ENCODE measurements at regions not wholly inside any gene's neighbourhood (a gene's known extent, or its start where the extent isn't known, plus 50 kb on each side); places are given as distances from the start of the nearest gene placed in this dataset.

DNA sequence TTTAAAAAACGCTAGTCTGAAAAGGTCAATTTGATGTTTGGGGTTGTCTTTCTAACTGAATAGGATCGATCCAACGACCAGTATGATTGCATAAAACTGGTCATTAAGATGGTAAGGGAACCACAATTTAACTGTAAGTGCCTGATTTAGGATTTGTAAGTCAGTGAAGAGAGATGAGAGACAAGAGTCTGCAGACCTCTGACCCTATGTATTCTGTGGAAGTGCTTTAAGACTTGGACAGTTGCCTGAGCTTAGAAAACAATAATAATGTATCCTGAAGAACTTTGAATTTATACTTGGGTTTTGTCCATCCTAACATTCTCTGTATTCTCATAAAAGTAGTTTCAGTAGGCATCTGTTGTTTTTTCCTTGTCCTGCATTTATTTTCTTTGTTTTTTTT is 221.4 kb upstream of the SUCLG2 start:
- DNase-seq (ENCODE audit: low read depth): no peak

DNA sequence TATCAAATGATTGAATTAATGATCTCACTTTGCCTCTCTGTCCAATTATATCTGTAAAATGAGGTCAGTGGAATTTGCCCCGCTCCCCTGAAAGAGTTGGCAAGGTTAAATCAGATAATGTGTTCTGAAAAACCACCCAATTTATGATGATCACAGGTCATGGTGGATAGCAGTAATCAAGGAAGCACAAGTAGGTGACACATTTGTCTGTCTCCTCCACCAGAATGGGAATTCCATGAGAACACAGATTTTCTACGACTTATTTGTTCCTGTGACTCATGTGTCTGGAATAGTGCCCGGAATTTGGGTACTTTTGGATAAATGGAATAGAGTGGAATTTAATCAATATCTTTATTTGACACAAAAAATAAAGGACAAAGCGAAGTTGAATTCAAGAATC is 220.9 kb upstream of the SUCLG2 start:
- no peak for DNase-seq (ENCODE audit: low read depth)

DNA sequence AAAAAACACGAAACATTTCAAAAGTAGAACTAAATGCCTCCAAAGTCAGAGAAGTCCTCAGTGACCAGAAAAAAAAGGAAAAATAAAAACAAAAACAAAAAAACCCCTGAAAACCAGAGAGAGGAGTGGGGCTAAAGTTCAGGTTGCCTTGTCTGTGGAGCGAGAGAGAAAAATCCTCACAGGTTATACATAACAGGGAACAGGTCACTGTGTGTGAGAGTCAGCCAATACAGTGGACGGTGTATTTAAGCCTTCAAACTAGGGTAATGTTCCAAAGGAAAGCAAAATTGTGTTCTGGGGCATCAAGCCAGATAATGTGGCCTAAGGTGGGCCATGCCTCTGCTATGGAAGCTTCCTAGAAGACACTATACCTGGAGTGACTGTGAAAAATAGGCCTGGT is 216.1 kb upstream of the SUCLG2 start:
- DNase-seq (ENCODE audit: low read depth): no peak

DNA sequence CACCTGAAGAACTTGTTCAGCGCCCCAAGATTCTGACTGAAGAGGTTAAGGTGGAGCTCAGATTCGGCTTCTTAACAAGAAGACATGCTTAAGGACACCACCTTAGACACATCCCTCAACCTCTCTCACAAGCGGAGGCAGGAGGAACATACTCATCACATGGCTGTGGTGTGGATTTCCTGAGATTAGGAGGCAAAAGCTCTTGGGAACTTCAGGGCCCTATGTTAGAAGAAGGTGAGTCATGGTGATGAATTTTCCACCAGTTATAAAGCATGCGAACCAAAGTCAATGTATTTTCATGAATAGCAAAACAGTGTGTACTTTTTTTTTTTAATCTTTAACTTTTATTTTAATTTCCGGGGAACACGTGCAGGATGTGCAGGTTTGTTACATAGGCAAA is 212.2 kb upstream of the SUCLG2 start:
- no peak for DNase-seq (ENCODE audit: low read depth)

DNA sequence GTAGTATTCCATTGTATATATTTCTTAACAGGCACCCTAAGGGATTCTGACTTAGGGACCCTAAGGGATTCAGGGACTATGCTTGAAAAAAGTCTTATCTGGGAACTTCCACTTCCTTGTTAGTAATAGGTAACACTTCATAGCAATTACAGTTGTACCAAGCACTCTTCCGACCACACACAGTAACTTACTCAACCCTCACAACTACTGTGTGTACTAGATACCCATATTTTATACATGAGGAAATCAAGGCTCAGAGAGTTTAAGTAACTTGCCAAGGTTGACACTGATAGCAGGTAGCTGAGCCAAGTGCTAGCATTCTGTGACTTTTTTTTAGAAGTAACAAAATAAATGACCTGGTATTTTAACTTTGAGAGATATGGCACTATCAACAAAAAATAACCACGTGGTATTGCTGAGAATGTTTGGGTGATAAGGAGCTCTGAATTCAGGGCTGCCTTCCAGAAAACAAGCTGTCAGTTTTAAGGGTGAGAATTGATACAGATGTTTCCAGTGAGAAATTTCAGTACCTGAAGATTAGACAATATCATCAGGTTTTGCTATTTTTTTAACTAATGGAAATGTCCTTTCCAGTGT is 210.3 kb upstream of the SUCLG2 start:
- DNase-seq (ENCODE audit: low read depth): no peak

DNA sequence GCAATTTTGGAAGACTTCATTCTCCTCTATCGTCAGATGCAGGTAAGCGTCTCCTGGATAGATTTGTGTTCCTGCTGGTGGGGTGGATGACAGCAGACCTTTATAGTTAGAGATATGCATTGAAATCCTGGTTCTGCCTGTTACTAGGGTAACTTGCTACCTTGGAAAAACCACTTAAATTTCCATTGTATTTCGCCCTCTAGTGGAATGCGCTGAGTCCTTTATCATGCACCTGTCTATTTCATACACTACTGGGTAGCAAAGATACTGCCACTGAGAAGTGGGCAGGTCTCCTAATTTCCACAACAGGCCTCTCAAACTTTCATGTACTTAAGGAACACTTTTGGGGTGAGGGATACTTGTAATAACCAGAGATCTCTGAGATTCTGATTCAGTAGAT is 209.5 kb upstream of the SUCLG2 start:
- no peak for DNase-seq (ENCODE audit: low read depth)

DNA sequence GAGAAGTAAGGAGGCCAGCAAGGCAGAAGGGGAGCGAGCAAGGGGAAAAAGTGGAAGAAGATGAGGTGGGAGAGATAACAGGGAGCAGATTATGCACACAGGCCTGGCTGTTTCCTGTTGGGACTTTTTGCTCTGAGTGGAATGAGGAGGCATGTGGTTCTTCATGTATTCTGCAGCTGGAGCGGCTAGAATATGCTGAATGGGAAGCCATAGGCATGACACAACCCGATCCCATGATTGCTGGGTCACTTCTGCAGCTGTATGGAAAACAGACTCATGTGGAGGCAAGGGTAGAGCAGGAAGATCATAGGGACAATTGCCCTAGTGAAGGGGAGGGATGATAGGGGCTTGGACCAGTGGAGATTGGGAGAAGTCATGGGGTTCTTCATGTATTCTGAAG is 206.0 kb upstream of the SUCLG2 start:
- no peak for DNase-seq (ENCODE audit: low read depth)

DNA sequence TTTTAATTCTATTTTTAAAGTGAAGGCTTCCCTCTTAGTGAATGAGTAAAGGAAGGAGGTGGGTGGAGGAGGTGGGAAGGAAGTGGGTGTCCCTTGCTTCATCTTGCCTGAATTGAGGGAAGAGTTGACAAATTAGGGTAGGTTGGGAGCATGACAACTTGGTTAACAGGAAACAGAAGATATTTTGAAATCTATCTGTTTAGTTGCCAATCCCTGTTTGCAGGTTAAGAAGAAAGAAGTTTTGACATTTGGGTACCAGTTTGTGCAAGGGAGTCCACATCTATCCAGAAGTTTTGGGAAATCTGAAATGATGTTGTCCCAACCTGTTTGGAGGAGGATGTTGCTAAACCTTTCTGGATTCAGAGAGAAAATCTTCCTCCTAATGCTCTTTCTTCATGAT is 204.1 kb upstream of the SUCLG2 start:
- DNase-seq (ENCODE audit: low read depth): no peak

DNA sequence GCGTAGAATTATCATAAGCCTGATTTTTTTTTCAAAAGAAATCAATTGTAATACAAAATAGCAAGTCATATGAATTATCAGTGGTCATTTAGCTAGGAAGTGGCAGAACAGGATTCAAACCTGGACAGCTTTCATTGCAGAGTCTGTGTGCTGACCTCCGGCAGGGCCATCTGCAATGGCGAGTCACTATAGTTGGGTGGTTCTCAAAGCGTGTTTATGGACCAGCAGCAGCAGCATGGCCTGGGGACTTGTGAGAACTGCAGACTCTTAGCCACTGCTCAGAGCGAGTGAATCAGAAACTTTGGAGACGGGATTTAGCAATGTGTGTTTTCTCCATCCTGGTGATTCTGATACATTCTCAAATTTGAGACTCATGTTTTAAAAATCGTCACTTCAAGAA is 202.3 kb upstream of the SUCLG2 start:
- DNase-seq (ENCODE audit: low read depth): no peak

DNA sequence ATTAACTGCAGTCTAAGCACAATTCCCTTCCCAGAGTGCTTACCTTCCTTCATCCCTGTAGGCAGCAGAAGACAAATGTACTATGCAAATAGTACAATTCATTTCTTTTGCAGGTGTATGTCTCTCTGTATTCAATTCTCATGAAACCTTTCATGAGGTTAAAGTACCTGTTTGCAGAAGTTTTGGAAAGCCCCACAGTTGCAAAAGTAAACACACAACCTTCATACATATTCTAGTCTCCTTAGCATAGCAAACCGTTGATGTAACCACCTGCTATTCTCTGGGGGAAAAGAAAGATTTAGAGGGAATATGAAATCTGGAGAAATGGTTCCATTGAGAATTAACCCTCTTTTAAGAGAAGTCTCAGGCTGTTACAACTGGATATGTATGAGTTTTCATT is 200.3 kb upstream of the SUCLG2 start:
- no peak for DNase-seq (ENCODE audit: low read depth)

DNA sequence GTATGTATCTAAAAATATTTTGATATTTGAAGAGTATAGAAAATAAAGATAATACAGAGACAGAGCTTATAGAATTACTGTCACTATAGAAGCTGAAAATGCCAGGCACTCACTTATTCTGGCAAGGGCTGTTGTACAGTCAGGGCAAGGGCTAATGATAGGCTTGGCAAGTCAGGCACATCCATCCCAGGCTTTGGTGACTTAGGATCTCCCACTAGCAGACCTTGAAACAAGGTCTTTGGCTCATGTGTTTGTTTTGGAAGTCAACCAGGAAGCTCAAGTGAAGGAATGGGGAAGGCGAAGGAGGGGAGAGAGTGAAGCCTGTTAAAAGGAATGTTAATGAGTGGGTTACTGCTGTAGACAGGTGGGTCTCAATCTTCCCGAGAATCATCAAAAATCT is 199.1 kb upstream of the SUCLG2 start:
- no peak for DNase-seq (ENCODE audit: low read depth)

DNA sequence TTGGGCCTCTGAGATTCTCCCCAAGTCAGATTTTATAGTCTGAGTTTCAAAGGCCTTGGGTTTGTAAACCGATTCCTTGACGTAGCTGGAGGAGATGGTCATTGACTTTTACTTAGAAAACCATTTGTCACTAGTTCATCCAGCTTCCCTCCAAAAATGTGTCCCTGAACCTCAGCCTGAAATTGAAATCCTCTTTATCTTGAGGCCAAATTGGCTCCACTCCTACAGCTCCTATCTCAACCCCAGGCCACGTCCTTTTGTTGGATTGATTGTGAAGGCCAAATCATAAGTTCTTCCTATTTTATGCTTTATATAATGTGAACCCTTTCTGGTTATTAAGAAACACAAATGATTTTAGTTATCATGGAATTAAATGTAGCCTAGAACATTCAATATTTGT is 193.9 kb upstream of the SUCLG2 start:
- no peak for DNase-seq (ENCODE audit: low read depth)

DNA sequence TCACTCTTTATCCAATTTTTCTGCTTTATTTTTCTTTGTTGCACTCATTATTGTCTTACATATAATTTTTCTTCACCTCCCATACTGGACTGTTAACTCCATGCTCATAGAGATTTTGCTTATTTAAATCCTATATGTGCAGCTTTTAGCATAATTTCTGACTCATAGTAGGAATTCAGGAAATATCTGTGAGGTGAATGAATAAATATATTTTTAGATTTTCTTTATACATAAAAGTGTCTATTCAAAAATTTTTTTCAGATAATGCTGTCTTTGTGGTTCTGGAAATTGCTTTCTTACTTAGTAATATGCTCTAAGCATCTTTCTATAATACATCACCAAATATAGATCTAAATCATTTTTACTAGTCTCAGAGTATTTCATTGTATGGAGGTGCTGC is 191.8 kb upstream of the SUCLG2 start:
- DNase-seq (ENCODE audit: low read depth): no peak

DNA sequence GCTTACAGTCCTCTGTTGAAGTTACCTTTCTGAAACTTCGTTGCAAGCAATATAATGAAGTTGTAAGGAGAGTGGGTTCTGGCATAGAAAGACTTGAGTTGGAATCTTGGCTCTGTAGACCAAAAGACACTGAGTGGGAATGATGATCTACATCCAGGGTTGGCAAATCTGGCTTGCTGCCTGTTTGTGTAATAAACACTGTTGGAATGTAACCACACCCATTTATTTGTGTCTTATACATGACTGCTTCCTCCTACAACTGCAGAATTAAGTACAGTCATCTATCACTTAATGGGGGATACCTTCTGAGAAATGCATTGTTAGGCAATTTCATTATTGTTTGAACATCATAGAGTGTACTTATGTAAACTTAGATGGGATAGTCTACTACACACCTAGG is 178.4 kb upstream of the SUCLG2 start:
- no peak for DNase-seq (ENCODE audit: low read depth)

DNA sequence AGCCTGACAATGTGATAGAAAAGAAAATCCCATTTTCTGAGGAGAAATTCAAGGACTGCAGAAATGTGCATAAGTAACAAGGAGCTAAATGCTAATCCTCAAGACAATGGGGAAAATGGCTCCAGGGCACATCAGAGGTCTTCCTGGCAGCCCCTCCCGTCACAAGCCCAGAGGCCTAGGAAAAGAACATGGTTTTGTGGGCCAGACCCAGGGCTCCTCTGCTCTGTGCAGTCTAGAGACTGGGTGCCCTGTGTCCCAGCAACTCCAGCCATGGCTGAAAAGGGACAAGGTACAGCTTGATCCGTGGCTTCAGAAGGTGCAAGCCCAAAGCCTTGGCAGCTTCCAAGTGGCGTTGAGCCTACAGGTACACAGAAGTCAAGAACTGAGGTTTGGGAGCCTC is 176.8 kb upstream of the SUCLG2 start:
- DNase-seq (ENCODE audit: low read depth): no peak

DNA sequence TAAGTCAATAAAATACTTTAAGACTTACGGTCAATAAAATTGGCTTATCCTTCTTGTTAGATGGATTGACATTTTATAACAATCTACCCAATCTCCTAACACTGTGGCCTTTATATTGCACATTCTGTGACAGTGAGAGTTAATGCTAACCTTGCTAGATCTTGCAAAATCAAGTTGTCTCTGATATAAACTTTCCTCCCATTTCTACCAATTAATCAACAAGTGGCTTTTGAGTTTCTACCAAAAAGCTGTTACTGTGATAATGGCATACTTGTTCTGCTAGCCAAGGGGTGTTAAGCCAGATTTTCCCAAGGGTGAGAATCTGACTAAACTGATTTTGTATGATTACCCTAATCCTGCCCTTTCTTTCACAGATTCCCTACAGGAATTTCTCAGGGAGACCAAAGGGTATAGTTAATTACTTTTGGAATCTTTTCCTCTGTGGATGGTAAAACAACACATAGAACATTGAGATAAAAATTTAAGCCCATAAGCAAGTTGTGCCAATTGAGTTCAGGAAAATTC is 174.1 kb upstream of the SUCLG2 start:
- DNase-seq (ENCODE audit: low read depth): no peak

DNA sequence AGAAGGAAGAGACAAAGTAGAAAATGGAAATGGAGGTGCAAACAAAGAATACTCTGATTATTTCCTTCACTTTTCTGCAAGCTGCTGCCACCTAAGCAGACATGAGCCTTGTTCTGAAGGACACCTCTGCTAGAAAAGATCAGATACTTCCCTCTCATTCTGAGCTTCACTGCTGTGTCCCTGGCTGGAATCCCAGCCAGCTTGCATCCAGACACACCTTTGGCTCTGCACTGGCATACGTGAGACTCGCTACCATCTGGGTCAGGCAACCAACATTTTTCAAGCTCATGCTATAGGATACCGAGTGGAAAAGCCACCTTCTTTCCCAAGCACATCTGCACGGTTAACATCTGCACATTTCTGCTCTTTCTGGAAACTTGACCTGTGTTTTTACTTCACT is 166.7 kb upstream of the SUCLG2 start:
- no peak for DNase-seq (ENCODE audit: low read depth)

DNA sequence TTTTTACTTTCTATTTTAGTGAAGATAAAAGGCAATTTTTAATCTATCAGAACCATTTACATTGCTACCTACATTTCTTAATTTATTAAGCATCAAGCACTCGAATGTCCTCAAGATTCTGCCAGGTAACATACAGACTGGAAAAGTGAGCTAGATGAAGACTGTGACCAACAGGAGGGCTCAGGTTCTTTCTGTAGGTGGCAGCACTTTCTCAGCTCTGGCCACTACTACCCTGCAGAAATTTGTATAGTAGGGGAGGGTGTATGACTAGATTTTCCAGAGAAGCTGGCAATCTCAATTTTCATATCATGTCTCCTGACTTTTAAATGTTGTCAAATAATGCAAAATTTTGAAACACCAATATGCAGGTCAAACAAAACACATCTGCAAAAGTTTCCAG is 165.0 kb upstream of the SUCLG2 start:
- DNase-seq (ENCODE audit: low read depth): no peak

DNA sequence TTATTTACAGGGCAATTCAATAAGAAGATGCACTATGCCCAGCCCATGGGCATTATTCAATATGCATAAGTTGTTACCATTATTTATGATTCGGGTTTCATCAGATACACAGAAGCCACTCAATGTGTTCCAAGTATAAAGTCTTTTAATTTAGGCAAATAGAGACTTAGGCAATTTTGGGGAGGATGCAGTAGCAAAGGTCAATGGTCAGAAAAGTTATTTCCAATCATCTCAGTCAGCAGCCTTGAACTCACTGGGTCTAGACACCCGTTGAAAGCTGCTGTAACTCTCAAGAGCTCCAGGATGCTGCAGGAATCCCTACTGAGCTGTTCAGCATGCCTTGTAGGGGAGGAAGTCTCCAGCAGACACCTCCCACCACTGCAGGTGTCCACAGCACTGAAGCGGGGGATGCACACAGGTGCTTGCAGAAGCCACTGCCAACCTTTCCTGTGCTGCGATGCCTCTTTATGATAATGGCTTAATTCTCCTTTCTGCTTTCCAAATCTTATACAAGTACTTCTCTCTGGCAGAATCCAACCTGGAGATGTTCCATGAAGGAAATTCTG is 155.0 kb upstream of the SUCLG2 start:
- no peak for DNase-seq (ENCODE audit: low read depth)

DNA sequence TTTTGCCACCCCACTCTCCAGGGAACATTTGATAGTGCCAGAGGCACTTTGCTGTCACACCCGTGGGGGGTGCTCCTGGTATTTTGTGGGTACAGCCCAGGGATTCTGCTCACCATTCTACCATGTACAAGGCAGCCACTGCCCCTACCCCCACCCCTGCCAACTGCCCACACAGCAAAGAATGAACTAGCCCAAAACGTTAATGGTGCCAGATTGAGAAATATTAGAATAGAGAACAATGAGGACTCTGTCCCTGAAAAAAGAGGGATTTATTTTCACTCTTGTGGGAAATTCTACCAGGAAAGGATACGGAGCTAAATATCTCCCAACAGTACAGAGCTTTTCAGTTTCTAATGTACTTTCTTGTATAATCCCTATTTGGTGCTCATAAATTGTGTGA is 154.5 kb upstream of the SUCLG2 start:
- no peak for DNase-seq (ENCODE audit: low read depth)

DNA sequence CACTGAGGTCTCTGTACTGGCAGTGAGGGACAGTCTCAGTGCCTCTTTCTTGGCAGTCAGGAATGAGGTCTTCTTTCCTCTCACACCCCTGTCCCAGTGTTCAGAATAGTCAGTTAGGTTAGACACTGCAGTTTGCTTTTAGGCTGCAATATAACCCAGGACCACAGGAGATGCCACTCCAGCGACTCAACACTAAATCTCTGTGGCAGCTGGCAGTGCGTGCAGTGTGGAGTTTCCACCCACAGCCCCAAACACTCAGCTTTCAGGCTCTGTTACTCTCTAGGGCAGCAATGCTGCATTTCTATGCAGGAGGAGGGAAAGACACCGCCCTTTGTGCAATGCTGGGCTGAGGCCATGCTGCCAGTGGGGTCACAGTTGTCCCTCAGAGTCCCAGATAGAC is 150.2 kb upstream of the SUCLG2 start:
- DNase-seq (ENCODE audit: low read depth): no peak

DNA sequence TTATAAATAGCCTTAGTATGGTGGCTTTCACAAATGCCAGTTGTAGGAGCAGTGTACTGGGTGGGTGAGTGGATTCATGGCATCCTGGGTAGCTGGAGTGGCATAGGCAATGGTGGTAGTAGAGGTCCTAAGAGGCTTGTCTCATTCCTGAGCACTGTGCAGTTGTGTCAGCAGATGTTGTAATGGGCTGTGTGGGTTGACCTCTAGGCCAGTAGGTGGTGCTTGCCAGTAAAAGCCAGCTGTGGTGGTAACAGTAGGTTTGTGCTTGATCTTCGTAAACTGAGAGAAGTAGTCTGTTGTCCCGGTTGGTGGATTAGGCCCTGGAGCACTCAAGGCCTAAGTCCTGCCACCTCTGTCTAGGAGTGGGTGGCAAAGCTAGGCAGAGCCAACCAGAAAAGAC is 149.7 kb upstream of the SUCLG2 start:
- DNase-seq (ENCODE audit: low read depth): no peak

DNA sequence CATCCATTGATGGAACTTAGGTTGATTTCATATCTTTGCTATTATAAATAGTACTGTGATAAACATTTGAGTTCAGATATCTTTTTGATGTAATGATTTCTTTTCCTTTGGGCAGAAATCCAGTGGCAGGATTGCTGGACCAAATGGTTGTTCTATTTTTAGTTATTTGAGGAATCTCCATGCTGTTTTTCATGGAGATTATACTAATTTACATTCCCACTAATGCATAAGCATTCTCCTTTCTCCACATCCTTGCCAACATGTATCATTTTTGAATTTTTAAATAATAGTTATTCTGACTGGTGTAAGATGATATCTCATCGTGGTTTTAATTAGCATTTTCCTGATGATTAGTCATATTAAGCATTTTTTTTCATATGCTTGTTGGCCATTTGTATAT is 144.0 kb upstream of the SUCLG2 start:
- no peak for DNase-seq (ENCODE audit: low read depth)

DNA sequence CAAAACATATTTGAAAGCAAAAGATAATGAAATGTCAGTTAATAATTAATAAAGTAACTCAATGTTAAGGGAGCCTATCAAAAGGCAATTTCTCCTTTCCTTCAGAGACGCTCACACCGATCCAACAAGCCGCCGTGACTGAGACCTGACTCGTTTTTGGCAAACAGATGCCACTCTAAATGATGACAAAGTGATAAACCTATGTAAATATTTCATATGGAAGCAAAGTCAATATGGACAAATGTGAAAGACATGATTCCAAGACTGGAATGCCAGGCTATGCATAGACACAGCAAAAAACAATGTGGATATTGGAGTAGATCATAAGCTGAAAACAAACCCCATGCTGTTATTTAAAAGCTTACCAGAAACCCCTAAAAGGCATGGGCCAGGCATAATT is 137.2 kb upstream of the SUCLG2 start:
- DNase-seq (ENCODE audit: low read depth): no peak

DNA sequence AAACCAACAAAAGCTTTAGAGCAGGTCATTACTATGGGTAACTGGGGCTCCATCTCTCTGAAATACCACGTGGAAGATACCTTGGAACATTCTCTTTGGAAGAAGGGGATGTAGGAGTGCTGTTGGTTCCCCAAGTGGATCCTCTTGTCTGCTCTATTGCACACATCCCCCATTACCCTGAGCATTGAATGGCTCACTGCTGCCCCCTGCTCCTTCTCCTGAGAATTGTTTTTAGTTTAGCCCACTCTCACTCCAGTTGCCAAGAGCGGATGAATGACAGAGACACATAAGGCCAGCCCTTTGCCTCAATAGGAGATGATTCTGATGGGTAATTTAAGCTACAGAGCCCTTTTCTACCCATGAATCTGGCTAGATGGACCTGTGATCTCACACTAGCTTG is 135.6 kb upstream of the SUCLG2 start:
- DNase-seq (ENCODE audit: low read depth): peak; percentile 24

Measured in stimulated activated CD8-positive, alpha-beta memory T cell treated with anti-CD3 and anti-CD28 coated beads, Interleukin-4, amount 100 ng/mL, for 24 hours (primary cell).